ENCODE measurements at regions not wholly inside any gene's neighbourhood (a gene's known extent, or its start where the extent isn't known, plus 50 kb on each side); places are given as distances from the start of the nearest gene placed in this dataset.

DNA sequence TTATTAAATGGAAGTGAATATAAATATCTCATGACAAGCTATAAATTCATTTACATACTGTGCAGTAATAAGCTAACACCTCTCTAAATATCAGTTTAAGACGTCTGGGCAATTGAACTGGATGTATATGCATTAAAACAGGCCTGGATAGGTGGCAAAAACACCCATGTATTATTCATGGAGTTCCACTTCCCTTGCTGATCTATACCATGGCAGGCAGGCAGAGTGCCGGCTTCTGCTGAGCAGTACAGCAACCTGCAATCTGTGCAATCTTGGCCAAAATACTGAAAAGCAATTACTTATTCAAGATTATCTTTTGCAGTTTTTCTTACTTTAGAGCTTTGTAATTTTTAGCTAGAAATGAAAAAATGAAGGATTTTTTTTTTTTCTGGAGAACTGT, 112.1 kb upstream of the PIEZO2 start:
- DNase-seq = no peak

- DNase-seq = no peak
Measured at GRCh38 chr18:11260961-11261461, 111.6 kb upstream of the PIEZO2 start.

GRCh38 chr18:11259469-11260150, 110.2 kb upstream of the PIEZO2 start:
- DNase-seq = no peak

GRCh38 chr18:11258039-11258610, 108.8 kb upstream of the PIEZO2 start:
- DNase-seq = no peak

DNA sequence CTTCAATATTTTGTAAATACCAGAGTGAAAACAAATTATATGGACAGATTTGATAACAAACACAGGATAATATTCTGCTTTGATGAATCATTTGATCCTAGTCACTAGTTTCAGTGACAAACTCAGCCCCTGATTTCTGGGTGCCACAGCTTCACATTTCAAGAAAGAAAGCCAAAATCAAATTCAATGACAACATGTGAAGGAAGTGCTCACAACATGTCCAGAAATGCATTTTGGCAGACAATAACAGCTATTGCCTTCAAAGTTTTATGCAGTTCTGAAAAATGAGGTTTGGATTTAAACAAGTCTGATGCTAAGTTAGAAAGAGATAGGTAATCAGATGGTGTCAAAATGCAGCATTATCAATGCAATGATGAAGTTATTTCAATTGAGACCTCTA, 106.9 kb upstream of the PIEZO2 start:
- DNase-seq = no peak

- no peak for DNase-seq
Measured at GRCh38 chr18:11251891-11252270, 102.5 kb upstream of the PIEZO2 start.

DNA sequence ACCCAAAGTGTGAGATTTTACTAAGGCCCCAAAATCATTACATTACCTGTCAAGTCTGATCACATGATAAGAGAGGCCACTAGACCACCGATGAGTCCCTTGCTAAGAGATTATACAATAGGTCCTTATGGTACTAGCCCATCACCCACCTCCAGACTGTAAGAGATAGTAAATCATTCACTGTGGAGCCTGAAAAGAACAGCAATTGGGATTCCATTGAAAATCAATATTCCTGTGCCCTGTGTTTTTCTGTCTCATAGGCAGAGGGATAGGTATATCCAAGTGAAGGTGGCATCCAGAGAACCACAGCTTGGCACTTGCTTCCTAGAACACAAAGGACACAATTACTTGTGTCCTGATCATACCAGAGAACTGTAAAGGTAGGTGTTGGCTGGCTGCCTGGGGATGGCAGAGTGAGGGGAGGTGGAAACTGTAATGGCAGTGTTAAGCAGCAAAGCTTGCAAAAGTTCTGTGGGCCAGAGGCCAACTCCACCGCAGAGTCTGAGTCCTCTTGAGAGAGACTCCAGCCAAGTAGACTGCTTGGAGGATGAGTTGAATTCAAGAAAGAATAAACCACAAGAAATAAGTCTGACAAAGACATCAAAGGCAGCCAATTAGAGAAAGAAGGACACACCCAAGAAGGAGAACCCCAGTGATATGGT, 102.0 kb upstream of the PIEZO2 start:
- no peak for DNase-seq

GRCh38 chr18:11249391-11249790, 100.0 kb upstream of the PIEZO2 start:
- DNase-seq = no peak

GRCh38 chr18:11247381-11247970, 98.1 kb upstream of the PIEZO2 start:
- DNase-seq = no peak

GRCh38 chr18:11246495-11247300, 97.3 kb upstream of the PIEZO2 start:
- DNase-seq = no peak

DNA sequence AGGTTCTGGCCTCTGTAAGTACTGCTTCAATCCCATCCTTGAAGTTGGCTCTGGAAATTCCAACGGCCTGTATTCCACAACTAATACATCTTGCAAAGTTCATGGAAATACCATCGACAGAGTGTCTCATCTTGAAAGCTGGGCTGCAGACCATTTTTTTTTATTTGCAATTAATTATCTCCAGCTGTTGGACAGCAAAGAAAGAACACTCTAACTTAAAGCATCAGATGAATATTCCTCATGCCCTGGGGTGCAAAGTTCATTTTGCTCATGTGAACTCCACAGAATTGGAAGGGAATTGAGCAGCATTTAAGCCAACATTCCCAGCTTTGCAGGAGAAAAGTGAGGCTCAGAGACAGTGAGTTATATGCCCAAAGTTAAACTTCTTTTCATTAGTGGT, 96.5 kb upstream of the PIEZO2 start:
- DNase-seq = no peak

GRCh38 chr18:11237484-11237883, 88.1 kb upstream of the PIEZO2 start:
- no peak for DNase-seq

DNA sequence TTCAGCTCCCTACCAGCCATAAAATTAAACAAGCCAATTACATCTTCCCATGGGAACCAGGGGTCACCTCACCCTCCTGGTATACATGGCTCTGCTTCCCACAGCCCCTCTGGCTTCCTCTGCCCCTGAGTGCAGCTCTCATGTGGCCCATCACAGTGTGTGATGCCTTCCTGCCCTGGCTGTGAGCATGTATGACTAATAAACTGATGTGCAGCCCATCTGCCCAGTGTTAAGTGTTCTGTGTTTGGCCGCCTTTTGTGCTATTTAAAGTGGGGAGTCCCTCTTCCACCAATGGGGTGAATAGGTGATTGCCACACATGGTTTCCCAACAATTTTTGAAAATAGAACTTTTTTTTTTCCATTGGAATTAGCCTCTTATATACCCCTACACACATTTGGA, 87.7 kb upstream of the PIEZO2 start:
- no peak for DNase-seq

DNA sequence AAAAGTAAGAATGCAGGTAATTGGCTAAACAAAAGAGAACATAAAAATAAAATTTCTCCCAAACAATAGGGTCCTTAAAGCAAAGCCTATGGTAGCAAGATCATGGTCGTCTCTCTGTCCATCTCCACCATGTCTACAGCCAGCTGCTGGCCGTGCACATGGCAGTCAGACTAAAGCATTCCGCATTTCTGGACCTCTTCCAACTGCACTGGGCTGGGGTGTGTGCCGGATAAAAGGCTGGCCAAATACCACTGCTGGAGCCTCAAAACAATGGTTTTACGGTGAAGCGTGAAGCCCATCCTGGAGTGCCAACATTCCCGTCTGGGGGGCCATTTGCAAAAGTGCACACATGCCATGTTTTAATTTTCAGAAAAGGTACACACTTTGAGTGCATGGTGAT, 74.8 kb upstream of the PIEZO2 start:
- no peak for DNase-seq

GRCh38 chr18:11219571-11219970, 70.2 kb upstream of the PIEZO2 start:
- DNase-seq = no peak

DNA sequence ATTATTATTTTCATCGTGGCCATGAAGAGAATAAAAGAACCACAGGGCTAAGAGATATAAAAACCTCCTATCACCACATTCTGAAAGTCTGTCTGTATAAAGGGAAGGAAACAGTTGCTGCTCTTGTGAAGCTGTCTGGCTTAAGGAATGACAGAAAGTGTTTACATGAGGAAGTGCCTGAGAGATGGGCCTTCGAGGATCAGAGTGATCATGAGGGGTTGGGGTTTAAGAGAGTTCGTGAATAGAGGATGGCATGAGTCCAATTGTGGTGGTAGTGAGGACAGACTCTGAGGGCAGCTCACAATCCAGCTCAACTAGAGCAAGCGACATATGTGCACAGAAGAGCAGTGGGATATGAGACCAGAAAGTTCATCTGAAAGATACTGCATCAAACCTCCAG, 65.8 kb upstream of the PIEZO2 start:
- no peak for DNase-seq

DNA sequence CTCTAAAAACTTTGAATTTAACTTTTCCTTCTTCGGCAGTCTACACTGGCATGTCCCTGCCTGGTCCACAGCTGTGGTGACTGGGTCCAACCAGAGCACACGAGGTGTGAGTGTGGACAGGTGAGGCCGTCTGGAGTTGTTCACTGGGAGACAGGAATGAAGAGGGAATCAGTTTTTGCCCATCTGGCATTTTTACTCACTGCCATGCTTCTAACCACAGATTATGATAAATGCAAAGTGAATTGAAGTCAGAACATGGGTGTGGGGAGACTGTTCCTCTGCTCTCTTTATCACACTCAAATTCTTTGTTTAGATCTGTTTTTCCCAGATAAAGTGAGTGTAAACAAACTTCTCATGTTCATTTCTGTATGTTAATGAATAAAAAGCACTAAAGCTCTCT, 54.7 kb upstream of the PIEZO2 start:
- no peak for DNase-seq

DNA sequence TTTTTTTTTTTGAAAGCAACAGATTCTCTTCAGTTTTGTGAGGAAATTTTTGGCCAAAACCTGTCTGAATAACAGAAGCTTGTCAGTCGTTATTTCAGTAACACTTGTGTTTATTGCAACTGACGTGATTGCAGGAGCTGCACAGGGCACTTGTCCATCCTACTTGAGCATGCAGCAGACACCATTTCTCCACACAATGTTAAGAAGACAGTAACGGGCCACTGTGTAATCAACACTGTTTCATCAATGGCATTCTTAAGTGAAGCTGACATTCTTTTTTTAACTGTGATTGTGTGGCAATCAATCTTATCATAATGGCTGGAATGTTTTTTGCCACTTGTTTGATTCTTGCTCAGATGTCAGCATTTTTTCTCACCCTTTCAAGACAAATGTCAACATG, 50.1 kb upstream of the PIEZO2 start:
- no peak for DNase-seq
